ENCODE measurements at regions not wholly inside any gene's neighbourhood (a gene's known extent, or its start where the extent isn't known, plus 50 kb on each side); places are given as distances from the start of the nearest gene placed in this dataset.

DNA sequence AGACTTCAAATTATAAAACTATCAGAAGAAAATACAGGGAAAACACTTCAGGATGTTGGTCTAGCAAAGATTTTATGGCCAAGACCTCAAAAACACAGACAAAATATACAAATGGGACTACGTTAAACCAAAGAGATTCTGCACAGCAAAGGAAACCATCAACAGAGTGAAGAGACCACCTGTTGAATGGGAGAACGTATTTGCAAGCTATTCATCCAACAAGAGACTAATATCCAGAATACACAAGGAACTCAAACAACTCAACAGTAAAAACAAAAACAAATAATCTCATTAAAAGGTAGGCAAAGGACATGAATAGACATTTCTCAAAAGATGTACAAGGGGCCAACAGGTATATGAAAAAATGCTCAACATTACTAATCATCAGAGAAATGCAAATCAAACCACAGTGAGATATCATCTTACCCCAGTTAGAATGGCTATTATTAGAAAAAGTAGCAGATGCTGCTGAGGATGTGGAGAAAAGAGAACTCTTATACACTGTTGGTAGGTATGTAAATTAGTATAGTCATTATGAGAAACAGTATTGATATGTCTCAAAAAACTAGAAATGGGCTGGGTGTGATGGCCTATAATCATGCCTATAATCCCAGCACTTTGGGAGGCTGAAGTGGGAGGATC lies 112.6 kb downstream of the LRIG2 start:
- DNase-seq (ENCODE audit: low read depth): no peak
- no peak overlapping the region for H3K4me3 ChIP-seq (ENCODE audit: low read depth, low read length)
- TF ChIP-seq, protein P1, sequence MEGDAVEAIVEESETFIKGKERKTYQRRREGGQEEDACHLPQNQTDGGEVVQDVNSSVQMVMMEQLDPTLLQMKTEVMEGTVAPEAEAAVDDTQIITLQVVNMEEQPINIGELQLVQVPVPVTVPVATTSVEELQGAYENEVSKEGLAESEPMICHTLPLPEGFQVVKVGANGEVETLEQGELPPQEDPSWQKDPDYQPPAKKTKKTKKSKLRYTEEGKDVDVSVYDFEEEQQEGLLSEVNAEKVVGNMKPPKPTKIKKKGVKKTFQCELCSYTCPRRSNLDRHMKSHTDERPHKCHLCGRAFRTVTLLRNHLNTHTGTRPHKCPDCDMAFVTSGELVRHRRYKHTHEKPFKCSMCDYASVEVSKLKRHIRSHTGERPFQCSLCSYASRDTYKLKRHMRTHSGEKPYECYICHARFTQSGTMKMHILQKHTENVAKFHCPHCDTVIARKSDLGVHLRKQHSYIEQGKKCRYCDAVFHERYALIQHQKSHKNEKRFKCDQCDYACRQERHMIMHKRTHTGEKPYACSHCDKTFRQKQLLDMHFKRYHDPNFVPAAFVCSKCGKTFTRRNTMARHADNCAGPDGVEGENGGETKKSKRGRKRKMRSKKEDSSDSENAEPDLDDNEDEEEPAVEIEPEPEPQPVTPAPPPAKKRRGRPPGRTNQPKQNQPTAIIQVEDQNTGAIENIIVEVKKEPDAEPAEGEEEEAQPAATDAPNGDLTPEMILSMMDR (IDR thresholded peaks at IDR 0.05; ENCODE audit: control insufficient read depth, extremely low read depth, insufficient read depth): no peak

DNA sequence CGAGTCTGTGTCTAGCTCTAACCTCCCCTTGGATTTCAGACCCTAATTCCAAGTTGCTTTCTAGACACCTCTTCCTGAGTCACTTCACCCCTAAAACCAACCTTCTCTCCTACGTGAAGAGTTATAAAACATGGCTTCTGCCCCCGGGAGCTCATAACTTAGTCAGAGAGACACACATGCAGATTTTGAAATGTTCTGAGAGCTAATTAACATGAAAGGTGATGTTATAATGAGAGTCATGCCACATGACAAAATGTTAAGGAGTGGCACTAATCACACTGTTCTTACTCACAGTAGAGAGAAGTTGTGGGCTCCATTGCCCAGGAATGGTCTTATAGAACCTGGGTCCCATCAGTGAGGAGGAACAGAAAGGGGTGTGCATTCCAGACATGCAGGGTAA lies 117.1 kb downstream of the LRIG2 start:
- TF ChIP-seq, protein P1 (IDR thresholded peaks at IDR 0.05; ENCODE audit: control insufficient read depth, extremely low read depth, insufficient read depth): no peak
- no peak overlapping the region for H3K4me3 ChIP-seq (ENCODE audit: low read depth, low read length)
- DNase-seq (ENCODE audit: low read depth): no peak

DNA sequence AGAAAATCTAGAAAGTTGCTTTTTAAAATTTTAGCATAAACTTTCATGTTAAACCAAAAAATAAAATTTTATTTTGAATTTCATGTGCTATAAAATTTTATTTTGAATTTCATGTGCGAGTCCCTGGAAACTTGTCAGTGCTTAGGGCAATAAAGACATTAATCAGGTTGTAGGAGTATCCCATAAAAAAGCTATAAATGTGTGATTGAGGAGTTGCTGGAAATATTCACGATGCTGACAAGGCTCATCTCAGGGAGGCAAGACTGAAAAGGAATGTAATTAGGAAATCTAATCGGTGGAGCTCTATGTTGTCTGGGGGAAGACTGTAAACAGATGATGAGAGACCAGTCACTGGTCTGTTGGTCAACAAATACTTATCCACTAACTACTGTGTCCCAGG lies 117.9 kb downstream of the LRIG2 start:
- DNase-seq (ENCODE audit: low read depth): no peak
- no peak overlapping the region for H3K4me3 ChIP-seq (ENCODE audit: low read depth, low read length)
- TF ChIP-seq, protein P1 (IDR thresholded peaks at IDR 0.05; ENCODE audit: control insufficient read depth, extremely low read depth, insufficient read depth): no peak

DNA sequence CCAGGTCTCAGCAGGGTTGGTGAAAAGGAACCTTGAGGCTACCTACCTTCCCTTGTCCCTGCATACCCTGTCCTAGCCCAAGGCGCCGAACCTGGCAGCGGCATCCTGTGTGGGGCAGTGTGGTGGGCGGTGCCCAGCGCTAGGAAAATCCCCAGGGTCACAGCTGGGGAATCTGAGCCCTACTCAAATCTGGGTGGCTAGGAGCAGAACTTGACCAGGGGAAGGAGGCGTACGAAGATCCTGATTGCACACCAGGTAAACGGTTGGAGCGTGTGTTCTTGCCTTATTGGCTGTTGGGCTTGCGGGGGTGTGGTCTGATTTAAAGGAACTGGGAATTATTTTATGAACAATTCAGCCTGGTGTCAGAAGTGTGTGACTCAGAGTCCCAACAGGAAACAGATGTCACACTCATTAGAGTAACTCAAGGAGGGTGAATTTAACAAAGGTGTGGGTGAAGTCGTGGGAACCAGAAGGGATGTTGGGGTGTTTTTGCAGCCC lies 118.6 kb downstream of the LRIG2 start:
- no peak overlapping the region for H3K4me3 ChIP-seq (ENCODE audit: low read depth, low read length)
- DNase-seq (ENCODE audit: low read depth): no peak
- TF ChIP-seq, protein P1 (IDR thresholded peaks at IDR 0.05; ENCODE audit: control insufficient read depth, extremely low read depth, insufficient read depth): no peak

DNA sequence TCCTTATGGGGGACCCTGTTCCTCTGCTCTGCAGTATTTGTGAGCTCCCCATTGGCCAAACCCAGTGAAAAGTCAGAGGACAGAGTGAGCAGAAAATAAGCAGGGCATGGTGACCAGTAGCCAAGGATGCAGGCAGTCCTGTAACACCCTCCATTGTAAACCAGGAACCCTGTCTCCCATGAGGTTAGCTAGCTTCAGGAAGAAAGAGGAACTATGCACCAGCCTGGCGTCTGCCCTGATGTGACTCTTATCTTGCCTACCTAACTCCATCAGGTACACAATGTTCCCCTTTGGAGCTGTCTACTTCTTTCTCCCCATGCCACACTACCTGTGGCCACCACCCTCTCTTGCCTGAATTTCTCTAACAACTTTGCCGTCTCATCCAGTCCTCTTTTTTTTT lies 119.2 kb downstream of the LRIG2 start:
- TF ChIP-seq, protein P1 (IDR thresholded peaks at IDR 0.05; ENCODE audit: control insufficient read depth, extremely low read depth, insufficient read depth): no peak
- DNase-seq (ENCODE audit: low read depth): no peak

DNA sequence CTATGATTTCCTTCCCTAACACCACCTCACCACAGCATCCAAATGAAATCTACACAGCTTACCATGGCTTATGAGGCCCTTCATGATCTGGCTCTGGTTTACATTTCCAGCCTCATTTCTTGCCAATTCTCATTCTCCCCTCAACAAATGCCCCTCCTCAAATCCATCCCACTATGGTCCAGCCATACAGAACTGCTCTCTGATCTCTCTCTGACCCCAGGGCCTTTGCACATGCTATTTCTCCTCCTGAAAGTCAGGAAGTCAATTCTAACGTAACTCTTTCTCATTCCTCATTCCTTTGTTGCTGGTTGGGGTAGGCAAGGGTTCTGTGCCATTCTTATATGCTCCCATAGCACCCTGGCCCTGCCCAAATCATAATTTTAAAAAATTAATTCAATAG lies 120.0 kb downstream of the LRIG2 start:
- DNase-seq (ENCODE audit: low read depth): no peak
- TF ChIP-seq, protein P1 (IDR thresholded peaks at IDR 0.05; ENCODE audit: control insufficient read depth, extremely low read depth, insufficient read depth): no peak
- no peak overlapping the region for H3K4me3 ChIP-seq (ENCODE audit: low read depth, low read length)

More for the DNA sequence above, 119.2 kb downstream of the LRIG2 start:
- H3K4me3 ChIP-seq (ENCODE audit: low read depth, low read length): no peak overlapping the region
